Stomach (tissue), 4 donors: ENCODE measurements at regions not wholly inside any gene's neighbourhood (a gene's known extent, or its start where the extent isn't known, plus 50 kb on each side); places are given as distances from the start of the nearest gene placed in this dataset.

Experiments used
- POLR2A ChIP-seq, 4 donors: fragments of 450-650 bp; IDR thresholded peaks; one replicate each; pipeline ENCODE4 v1.6.1; 2016; ENCODE audit warnings: antibody characterized with exemption in 4 of 4, control low read depth in 2 of 4, mild to moderate bottlenecking in 1 of 4, moderate library complexity in 1 of 4
- TF ChIP-seq, protein P1 (sequence below), 7 experiments: fragments of 450-650 bp in 4 of 7; fragments of 200-600 bp in 3 of 7; sonication (generic) in 3 of 7; IDR thresholded peaks; one replicate each; pipeline ENCODE4 v1.5.1; 2016 to 2019; ENCODE audit warnings: antibody characterized with exemption in 7 of 7, control low read depth in 2 of 7, mild to moderate bottlenecking in 1 of 7

DNA sequence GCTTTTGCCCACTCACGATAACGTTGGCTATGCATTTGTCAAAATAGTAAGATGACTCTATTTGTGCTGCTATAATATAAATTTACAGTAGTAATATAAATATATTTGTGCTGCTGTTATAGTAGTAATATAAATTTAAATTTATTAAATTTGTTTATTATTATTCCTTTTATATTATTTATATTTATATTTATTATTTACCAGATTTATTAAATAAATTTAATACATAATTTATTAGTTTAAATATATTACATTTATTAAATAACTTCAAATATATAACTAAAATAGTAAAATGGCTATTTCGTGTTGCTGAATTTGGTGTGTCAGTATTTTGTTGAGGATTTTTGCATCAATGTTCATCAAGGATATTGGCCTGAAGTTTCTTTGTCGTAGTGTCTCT, 246.5 kb upstream of the FGF16 start:
- TF ChIP-seq, protein P1, sequence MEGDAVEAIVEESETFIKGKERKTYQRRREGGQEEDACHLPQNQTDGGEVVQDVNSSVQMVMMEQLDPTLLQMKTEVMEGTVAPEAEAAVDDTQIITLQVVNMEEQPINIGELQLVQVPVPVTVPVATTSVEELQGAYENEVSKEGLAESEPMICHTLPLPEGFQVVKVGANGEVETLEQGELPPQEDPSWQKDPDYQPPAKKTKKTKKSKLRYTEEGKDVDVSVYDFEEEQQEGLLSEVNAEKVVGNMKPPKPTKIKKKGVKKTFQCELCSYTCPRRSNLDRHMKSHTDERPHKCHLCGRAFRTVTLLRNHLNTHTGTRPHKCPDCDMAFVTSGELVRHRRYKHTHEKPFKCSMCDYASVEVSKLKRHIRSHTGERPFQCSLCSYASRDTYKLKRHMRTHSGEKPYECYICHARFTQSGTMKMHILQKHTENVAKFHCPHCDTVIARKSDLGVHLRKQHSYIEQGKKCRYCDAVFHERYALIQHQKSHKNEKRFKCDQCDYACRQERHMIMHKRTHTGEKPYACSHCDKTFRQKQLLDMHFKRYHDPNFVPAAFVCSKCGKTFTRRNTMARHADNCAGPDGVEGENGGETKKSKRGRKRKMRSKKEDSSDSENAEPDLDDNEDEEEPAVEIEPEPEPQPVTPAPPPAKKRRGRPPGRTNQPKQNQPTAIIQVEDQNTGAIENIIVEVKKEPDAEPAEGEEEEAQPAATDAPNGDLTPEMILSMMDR (IDR thresholded peaks at IDR 0.05) = no peak
- TF ChIP-seq POLR2A (IDR thresholded peaks at IDR 0.05) = no peak
